IMR-90 (cell line): ENCODE measurements at regions not wholly inside any gene's neighbourhood (a gene's known extent, or its start where the extent isn't known, plus 50 kb on each side); places are given as distances from the start of the nearest gene placed in this dataset.

Experiments used
- ATAC-seq: fragments of 200-7000 bp; cut with Tn5 transposase; 2 replicates; pipeline ENCODE4 v1.9.1; 2020; ENCODE audit warnings: low read depth, mild to moderate bottlenecking, moderate library complexity
- BruUV-seq: library from RNA; stranded (reverse); fragments of 400-500 nt; replicated peaks from 2 replicates; lab custom pipeline; 2021; lab: Mats Ljungman, UMichigan
- CTCF ChIA-PET: fragments of 300-600 bp; formaldehyde crosslinking; extraction: SDS; loops from one replicate; lab custom pipeline; 2021; ENCODE audit warnings: antibody characterized with exemption; lab: Yijun Ruan, JAX
- POLR2A ChIA-PET: fragments of 300-600 bp; sonication (Branson Sonifier 250); formaldehyde crosslinking; loops from one replicate; lab custom pipeline; 2022; ENCODE audit warnings: antibody characterized with exemption; ENCODE audit not compliant: unreplicated experiment; lab: Charles Lee
- DNase-seq: peaks from one replicate; pipeline ENCODE4 v3.0.0; 2013
- H2AFZ ChIP-seq: replicated peaks from 2 replicates; pipeline ENCODE3; 2013; ENCODE audit warnings: low read length, mild to moderate bottlenecking; ENCODE audit not compliant: poor library complexity
- H2AK5ac ChIP-seq: 2 replicates; pipeline ENCODE4 v1.6.1; 2013; ENCODE audit warnings: low read depth, low read length, inconsistent platforms
- H2AK9ac ChIP-seq: replicated peaks from 2 replicates; pipeline ENCODE3; 2013; ENCODE audit warnings: mild to moderate bottlenecking, low read depth, low read length, moderate library complexity; ENCODE audit not compliant: poor library complexity
- H2BK120ac ChIP-seq: 2 replicates; pipeline ENCODE4 v1.6.1; 2013; ENCODE audit warnings: low read depth, low read length, inconsistent platforms
- H2BK15ac ChIP-seq: 3 replicates; pipeline ENCODE4 v1.6.1; 2013; ENCODE audit warnings: low read depth, low read length, inconsistent platforms
- H2BK20ac ChIP-seq: 2 replicates; pipeline ENCODE4 v1.6.1; 2013; ENCODE audit warnings: low read depth, mild to moderate bottlenecking, inconsistent platforms, low read length, moderate library complexity
- H2BK5ac ChIP-seq: 2 replicates; pipeline ENCODE4 v1.6.1; 2013; ENCODE audit warnings: mild to moderate bottlenecking, low read depth, low read length, inconsistent platforms; ENCODE audit not compliant: poor library complexity, severe bottlenecking
- H3K14ac ChIP-seq: replicated peaks from 2 replicates; pipeline ENCODE4 v1.6.1; 2013; ENCODE audit warnings: low read depth, low read length, inconsistent platforms
- H3K18ac ChIP-seq: 2 replicates; pipeline ENCODE4 v1.6.1; 2013; ENCODE audit warnings: low read depth, low read length, control low read depth
- H3K23ac ChIP-seq: 2 replicates; pipeline ENCODE4 v1.6.1; 2013; ENCODE audit warnings: low read depth, low read length, inconsistent platforms
- H3K27ac ChIP-seq: 2 replicates; pipeline ENCODE4 v1.5.1; 2013; ENCODE audit warnings: mild to moderate bottlenecking, control low read depth, low read length; ENCODE audit not compliant: insufficient read depth
- H3K27me3 ChIP-seq: 2 replicates; pipeline ENCODE4 v1.6.1; 2013; ENCODE audit warnings: low read length; ENCODE audit not compliant: control insufficient read depth, insufficient read depth
- H3K36me3 ChIP-seq: 2 replicates; pipeline ENCODE4 v1.6.1; 2013; ENCODE audit warnings: low read length, mixed read lengths; ENCODE audit not compliant: control insufficient read depth, insufficient read depth
- H3K4ac ChIP-seq: 2 replicates; pipeline ENCODE4 v1.6.1; 2013; ENCODE audit warnings: low read depth, low read length, inconsistent platforms
- H3K4me1 ChIP-seq: 2 replicates; pipeline ENCODE4 v1.6.1; 2013; ENCODE audit warnings: low read length, mixed read lengths; ENCODE audit not compliant: control insufficient read depth, insufficient read depth
- H3K4me2 ChIP-seq: 2 replicates; pipeline ENCODE4 v1.6.1; 2013; ENCODE audit warnings: low read depth, mild to moderate bottlenecking, control low read depth, low read length, moderate library complexity
- H3K4me3 ChIP-seq: 2 replicates; pipeline ENCODE4 v1.5.1; 2013; ENCODE audit warnings: low read depth, mild to moderate bottlenecking, control low read depth, low read length, moderate library complexity; ENCODE audit not compliant: insufficient read depth
- H3K56ac ChIP-seq: 2 replicates; pipeline ENCODE4 v1.6.1; 2013; ENCODE audit warnings: low read length, inconsistent platforms; ENCODE audit not compliant: insufficient read depth; ENCODE audit errors: extremely low read depth
- H3K79me1 ChIP-seq, 2 experiments: 2 replicates each; pipeline ENCODE4 v1.6.1; 2013; ENCODE audit warnings: low read length in 2 of 2, inconsistent platforms in 1 of 2, low read depth in 1 of 2
- H3K9ac ChIP-seq: 2 replicates; pipeline ENCODE4 v1.6.1; 2013; ENCODE audit warnings: low read depth, low read length, control low read depth
- H3K9me1 ChIP-seq: 2 replicates; pipeline ENCODE4 v1.6.1; 2013; ENCODE audit warnings: low read length, inconsistent platforms; ENCODE audit not compliant: insufficient read depth
- H3K9me3 ChIP-seq: 2 replicates; pipeline ENCODE4 v1.6.1; 2013; ENCODE audit warnings: low read length; ENCODE audit not compliant: control insufficient read depth, insufficient read depth
- H4K20me1 ChIP-seq: 2 replicates; pipeline ENCODE4 v1.6.1; 2013; ENCODE audit warnings: low read length, inconsistent platforms; ENCODE audit not compliant: insufficient read depth
- H4K5ac ChIP-seq: 2 replicates; pipeline ENCODE4 v1.6.1; 2013; ENCODE audit warnings: mild to moderate bottlenecking, low read depth, low read length, control low read depth
- H4K8ac ChIP-seq, 2 experiments: 2 replicates each; pipeline ENCODE4 v1.6.1; 2013; ENCODE audit warnings: low read depth in 2 of 2, low read length in 2 of 2, control low read depth in 1 of 2, inconsistent platforms in 1 of 2
- H4K91ac ChIP-seq: 2 replicates; pipeline ENCODE4 v1.6.1; 2013; ENCODE audit warnings: low read depth, low read length, inconsistent platforms; ENCODE audit not compliant: insufficient read depth
- BHLHE40 ChIP-seq: fragments of 150-350 bp; IDR thresholded peaks from 2 replicates; pipeline ENCODE4 v1.6.1; 2016; ENCODE audit warnings: mild to moderate bottlenecking, low read depth, low read length
- CEBPB ChIP-seq: IDR thresholded peaks from 2 replicates; pipeline ENCODE4 v1.6.1; 2012; ENCODE audit warnings: low read depth, low read length, improper control_type of control experiment
- CHD1 ChIP-seq: IDR thresholded peaks from 2 replicates; pipeline ENCODE4 v1.6.1; 2012; ENCODE audit warnings: low read depth, low read length, improper control_type of control experiment
- FOS ChIP-seq: fragments of 150-350 bp; IDR thresholded peaks from 2 replicates; pipeline ENCODE4 v1.6.1; 2016; ENCODE audit warnings: low read depth, low read length
- MAFK ChIP-seq: IDR thresholded peaks from 2 replicates; pipeline ENCODE4 v1.6.1; 2012; ENCODE audit warnings: low read depth, low read length, improper control_type of control experiment
- MAZ ChIP-seq: IDR thresholded peaks from 2 replicates; pipeline ENCODE4 v1.6.1; 2012; ENCODE audit warnings: low read depth, mild to moderate bottlenecking, low read length, improper control_type of control experiment, moderate library complexity, borderline replicate concordance
- MXI1 ChIP-seq: IDR thresholded peaks from 2 replicates; pipeline ENCODE4 v1.6.1; 2012; ENCODE audit warnings: low read depth, mild to moderate bottlenecking, low read length, moderate library complexity, borderline replicate concordance
- NFE2L2 ChIP-seq: fragments of 150-350 bp; IDR thresholded peaks from 2 replicates; pipeline ENCODE4 v1.6.1; 2016; ENCODE audit warnings: low read depth, mild to moderate bottlenecking, low read length
- POLR2A ChIP-seq: IDR thresholded peaks from 2 replicates; pipeline ENCODE4 v1.6.1; 2012; ENCODE audit warnings: mild to moderate bottlenecking, low read depth, low read length
- RAD21 ChIP-seq: IDR thresholded peaks from 2 replicates; pipeline ENCODE4 v1.6.1; 2012; ENCODE audit warnings: low read length, improper control_type of control experiment
- RCOR1 ChIP-seq: IDR thresholded peaks from 2 replicates; pipeline ENCODE4 v1.6.1; 2012; ENCODE audit warnings: mild to moderate bottlenecking, low read length, improper control_type of control experiment; ENCODE audit not compliant: insufficient replicate concordance
- RFX5 ChIP-seq: IDR thresholded peaks from 2 replicates; pipeline ENCODE4 v1.8.0; 2012; ENCODE audit warnings: low read depth, mild to moderate bottlenecking, low read length, moderate library complexity
- SMC3 ChIP-seq: fragments of 150-350 bp; IDR thresholded peaks from 2 replicates; pipeline ENCODE4 v1.6.1; 2016; ENCODE audit warnings: low read depth, mild to moderate bottlenecking, antibody characterized with exemption, low read length, moderate library complexity
- WGBS, 2 experiments: methylation state at CpG; one replicate each; pipeline versions ENCODE4 v1.1.5 to v1.1.7; 2013; ENCODE audit warnings: missing lambda C conversion rate in 2 of 2; ENCODE audit not compliant: insufficient read length in 1 of 2; ENCODE audit errors: extremely low coverage in 2 of 2; 5-methylcytosine and 5-hydroxymethylcytosine counted together
- dilution Hi-C: fragments of 300-500 bp; cut with HindIII; formaldehyde crosslinking; loops from one replicate; pipeline ENCODE4 v1.14.3; 2018; ENCODE audit warnings: low sequenced_read_pairs; ENCODE audit not compliant: unreplicated experiment
- in situ Hi-C: fragments of 300-500 bp; cut with MboI; formaldehyde crosslinking; loops from 3 replicates; pipeline ENCODE4 v1.14.3; 2019; ENCODE audit warnings: low sequenced_read_pairs, inconsistent platforms, mixed read lengths
- intact Hi-C: fragments of 100-400 bp; cut with micrococcal nuclease; formaldehyde crosslinking; loops from 2 replicates; pipeline ENCODE4 v1.10.0; 2022
- TF ChIP-seq, protein P1 (sequence below): fragments of 150-350 bp; IDR thresholded peaks from 2 replicates; pipeline ENCODE4 v1.6.1; 2016; ENCODE audit warnings: low read depth, mild to moderate bottlenecking, low read length, moderate library complexity, borderline replicate concordance
- TF ChIP-seq, protein P2 (sequence below): fragments of 150-350 bp; IDR thresholded peaks from 2 replicates; pipeline ENCODE4 v1.6.1; 2017; ENCODE audit warnings: mild to moderate bottlenecking, antibody characterized with exemption, low read length, low read depth
- TF ChIP-seq, protein P3 (sequence below): conservative IDR thresholded peaks from 2 replicates; pipeline ENCODE4 v1.5.1; 2012; ENCODE audit warnings: mild to moderate bottlenecking, low read depth, low read length, improper control_type of control experiment

DNA sequence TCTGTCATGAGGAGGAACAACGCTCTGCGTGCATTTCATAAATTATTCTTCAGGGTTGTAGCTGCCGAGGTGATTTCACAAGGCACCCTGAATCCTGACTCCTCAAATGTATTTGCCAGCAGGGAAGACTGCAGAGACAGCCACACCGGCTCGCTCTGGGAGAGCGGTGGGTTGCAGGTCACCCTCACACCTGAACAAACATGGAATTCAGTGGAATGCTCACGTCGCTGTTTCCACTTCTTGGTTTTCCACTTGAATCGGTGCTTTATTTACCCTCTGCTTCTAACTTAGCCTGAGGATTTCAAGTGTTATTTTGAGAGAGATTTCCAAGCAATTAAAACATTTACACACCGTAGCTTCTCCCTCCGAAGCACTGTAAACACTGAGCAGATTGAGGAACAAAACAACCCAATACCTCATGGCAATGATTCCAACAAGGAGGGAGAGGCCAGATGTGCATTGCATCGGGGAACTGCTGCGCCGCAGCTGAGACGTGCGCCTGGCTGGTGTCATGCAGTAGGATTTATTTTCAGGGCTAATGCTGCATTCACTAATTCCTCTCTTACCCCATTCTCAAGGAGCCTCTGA lies 59.5 kb upstream of the GGTLC1 start:
- no peak overlapping the region for H3K56ac ChIP-seq
- in situ Hi-C loops = no loop called here
- no peak overlapping the region for H2BK5ac ChIP-seq
- CTCF ChIA-PET = interaction anchor here (0.6 kb wide), 1 partner anchor 1063 kb away, joined by 3 read pairs; no protein-coding TSS in a partner anchor
- H3K14ac ChIP-seq = no peak overlapping the region
- H2BK120ac ChIP-seq = no peak overlapping the region
- H4K91ac ChIP-seq = no peak overlapping the region
- H3K4me2 ChIP-seq = no peak overlapping the region
- POLR2A ChIA-PET = no interaction called here
- H3K4me3 ChIP-seq = no peak overlapping the region
- H3K23ac ChIP-seq = no peak overlapping the region
- H3K27ac ChIP-seq = no peak overlapping the region
- H3K4ac ChIP-seq = no peak overlapping the region
- 68% methylated on average over 5 of the region's 16 CpGs; no CpG with 5 or more reads in 1 of the 2 experiments for WGBS, 2 experiments
- H3K9me1 ChIP-seq = no peaks in the 10 kb centered on the region
- intact Hi-C loops = no loop called here
- no peaks in the 10 kb centered on the region for H4K20me1 ChIP-seq
- ATAC-seq (no peak), DNase-seq (no peak)
- H3K79me1 ChIP-seq = no peaks in the 10 kb centered on the region
- BruUV-seq = no TSS peak
- H2AK5ac ChIP-seq = no peak overlapping the region
- dilution Hi-C loops = no loop called here
- no peaks in the 10 kb centered on the region for H3K36me3 ChIP-seq
- H2BK15ac ChIP-seq = no peak overlapping the region
- H3K27me3 ChIP-seq = no peaks in the 10 kb centered on the region
- H3K4me1 ChIP-seq = no peaks in the 10 kb centered on the region
- TF ChIP-seq, protein P1, sequence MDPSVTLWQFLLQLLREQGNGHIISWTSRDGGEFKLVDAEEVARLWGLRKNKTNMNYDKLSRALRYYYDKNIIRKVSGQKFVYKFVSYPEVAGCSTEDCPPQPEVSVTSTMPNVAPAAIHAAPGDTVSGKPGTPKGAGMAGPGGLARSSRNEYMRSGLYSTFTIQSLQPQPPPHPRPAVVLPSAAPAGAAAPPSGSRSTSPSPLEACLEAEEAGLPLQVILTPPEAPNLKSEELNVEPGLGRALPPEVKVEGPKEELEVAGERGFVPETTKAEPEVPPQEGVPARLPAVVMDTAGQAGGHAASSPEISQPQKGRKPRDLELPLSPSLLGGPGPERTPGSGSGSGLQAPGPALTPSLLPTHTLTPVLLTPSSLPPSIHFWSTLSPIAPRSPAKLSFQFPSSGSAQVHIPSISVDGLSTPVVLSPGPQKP = no peak
- TF ChIP-seq, protein P2, sequence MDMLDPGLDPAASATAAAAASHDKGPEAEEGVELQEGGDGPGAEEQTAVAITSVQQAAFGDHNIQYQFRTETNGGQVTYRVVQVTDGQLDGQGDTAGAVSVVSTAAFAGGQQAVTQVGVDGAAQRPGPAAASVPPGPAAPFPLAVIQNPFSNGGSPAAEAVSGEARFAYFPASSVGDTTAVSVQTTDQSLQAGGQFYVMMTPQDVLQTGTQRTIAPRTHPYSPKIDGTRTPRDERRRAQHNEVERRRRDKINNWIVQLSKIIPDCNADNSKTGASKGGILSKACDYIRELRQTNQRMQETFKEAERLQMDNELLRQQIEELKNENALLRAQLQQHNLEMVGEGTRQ = no peak
- TF ChIP-seq BHLHE40 (no peak), FOS (no peak), CEBPB (no peak), MAZ (no peak), RFX5 (no peak), NFE2L2 (no peak), POLR2A (no peak), RAD21 (no peak), RCOR1 (no peak), CHD1 (no peak), SMC3 (no peak), MXI1 (no peak), MAFK (no peak)
- TF ChIP-seq, protein P3, sequence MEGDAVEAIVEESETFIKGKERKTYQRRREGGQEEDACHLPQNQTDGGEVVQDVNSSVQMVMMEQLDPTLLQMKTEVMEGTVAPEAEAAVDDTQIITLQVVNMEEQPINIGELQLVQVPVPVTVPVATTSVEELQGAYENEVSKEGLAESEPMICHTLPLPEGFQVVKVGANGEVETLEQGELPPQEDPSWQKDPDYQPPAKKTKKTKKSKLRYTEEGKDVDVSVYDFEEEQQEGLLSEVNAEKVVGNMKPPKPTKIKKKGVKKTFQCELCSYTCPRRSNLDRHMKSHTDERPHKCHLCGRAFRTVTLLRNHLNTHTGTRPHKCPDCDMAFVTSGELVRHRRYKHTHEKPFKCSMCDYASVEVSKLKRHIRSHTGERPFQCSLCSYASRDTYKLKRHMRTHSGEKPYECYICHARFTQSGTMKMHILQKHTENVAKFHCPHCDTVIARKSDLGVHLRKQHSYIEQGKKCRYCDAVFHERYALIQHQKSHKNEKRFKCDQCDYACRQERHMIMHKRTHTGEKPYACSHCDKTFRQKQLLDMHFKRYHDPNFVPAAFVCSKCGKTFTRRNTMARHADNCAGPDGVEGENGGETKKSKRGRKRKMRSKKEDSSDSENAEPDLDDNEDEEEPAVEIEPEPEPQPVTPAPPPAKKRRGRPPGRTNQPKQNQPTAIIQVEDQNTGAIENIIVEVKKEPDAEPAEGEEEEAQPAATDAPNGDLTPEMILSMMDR = no peak
- H3K9me3 ChIP-seq = no peaks in the 10 kb centered on the region
- H3K9ac ChIP-seq = no peak overlapping the region
- H4K5ac ChIP-seq = no peak overlapping the region
- no peak overlapping the region for H2BK20ac ChIP-seq
- no peak overlapping the region for H4K8ac ChIP-seq
- H2AK9ac ChIP-seq = no peak overlapping the region
- H3K18ac ChIP-seq = no peak overlapping the region
- H2AFZ ChIP-seq = no peak overlapping the region
